BLaER1 treated with 17β-estradiol and CSF1 and Interleukin-3, amounts not matched to agents 10 nM and 100 nM (cell line): ENCODE measurements at regions not wholly inside any gene's neighbourhood (a gene's known extent, or its start where the extent isn't known, plus 50 kb on each side); places are given as distances from the start of the nearest gene placed in this dataset.

Experiments
- H3K27ac ChIP-seq, 11 experiments: shearing (Covaris generic); formaldehyde crosslinking; 2 replicates each; pipeline ENCODE4 v1.8.1; 2022
- H3K27me3 ChIP-seq, 11 experiments: shearing (Covaris generic); formaldehyde crosslinking; 2 replicates each; pipeline ENCODE4 v1.8.1; 2022
- H3K36me3 ChIP-seq, 11 experiments: shearing (Covaris generic); formaldehyde crosslinking; 2 replicates each; pipeline ENCODE4 v1.8.1; 2022
- H3K4me1 ChIP-seq, 10 experiments: shearing (Covaris generic); formaldehyde crosslinking; 2 replicates each; pipeline ENCODE4 v1.8.1; 2022
- H3K4me2 ChIP-seq, 11 experiments: shearing (Covaris generic); formaldehyde crosslinking; 2 replicates each; pipeline ENCODE4 v1.8.1; 2022
- H3K4me3 ChIP-seq, 10 experiments: shearing (Covaris generic); formaldehyde crosslinking; 2 replicates each; pipeline ENCODE4 v1.8.1; 2022
- H3K9ac ChIP-seq, 11 experiments: shearing (Covaris generic); formaldehyde crosslinking; 2 replicates each; pipeline ENCODE4 v1.8.1; 2022
- H3K9me3 ChIP-seq, 11 experiments: shearing (Covaris generic); formaldehyde crosslinking; replicated peaks in 1 of 11; 2 replicates each; pipeline ENCODE4 v1.8.1; 2022
- H4K20me1 ChIP-seq, 11 experiments: shearing (Covaris generic); formaldehyde crosslinking; 2 replicates each; pipeline ENCODE4 v1.8.1; 2022
- Cebpa-rat ChIP-seq, 11 experiments: shearing (Covaris generic); IDR thresholded peaks; 2 replicates each; pipeline ENCODE4 v1.8.1; 2022

DNA sequence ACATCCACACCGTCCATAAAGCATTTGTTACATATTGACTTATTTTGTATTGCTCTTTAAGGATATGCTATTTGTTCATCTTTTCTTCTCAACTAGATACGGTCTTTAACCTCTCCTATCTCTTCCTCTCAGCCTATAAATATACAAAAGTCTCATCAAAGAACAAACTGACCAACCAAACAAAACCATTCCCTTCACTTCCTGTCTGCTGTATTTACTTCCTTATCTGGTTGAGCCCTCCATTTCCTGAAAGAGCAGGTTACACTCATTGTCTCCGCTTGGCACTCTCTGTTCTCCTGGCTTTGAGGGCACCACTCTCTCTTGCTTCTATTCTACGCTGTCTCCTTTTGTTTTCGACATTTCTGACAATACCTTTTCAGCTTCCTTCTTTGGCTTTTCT lies 431.9 kb upstream of the TCF4 start:
- Histone ChIP-seq H3K4me3 (no peak overlapping the region), H4K20me1 (no peaks in the 10 kb centered on the region), H3K27ac (0 out of 22 replicates have a peak overlapping the region, but pooled peaks of 1 of the 11 experiments have one; percentile 11), H3K4me2 (peak overlapping the region in 9 of 11 experiments; percentile 22 to 47 (median 29); a peak in 13 of 22 replicates), H3K9ac (no peak overlapping the region), H3K27me3 (no peaks in the 10 kb centered on the region), H3K36me3 (no peaks in the 10 kb centered on the region), H3K4me1 (peaks cover 0 to 10% (median 8%) of the 10 kb centered on the region in 10 experiments; a peak in 12 of 20 replicates), H3K9me3 (peaks cover 5 to 26% (median 12%) of the 10 kb centered on the region in 11 experiments; a peak in 14 of 22 replicates)
- TF ChIP-seq Cebpa-rat (IDR thresholded peaks at IDR 0.05) = no peak

DNA sequence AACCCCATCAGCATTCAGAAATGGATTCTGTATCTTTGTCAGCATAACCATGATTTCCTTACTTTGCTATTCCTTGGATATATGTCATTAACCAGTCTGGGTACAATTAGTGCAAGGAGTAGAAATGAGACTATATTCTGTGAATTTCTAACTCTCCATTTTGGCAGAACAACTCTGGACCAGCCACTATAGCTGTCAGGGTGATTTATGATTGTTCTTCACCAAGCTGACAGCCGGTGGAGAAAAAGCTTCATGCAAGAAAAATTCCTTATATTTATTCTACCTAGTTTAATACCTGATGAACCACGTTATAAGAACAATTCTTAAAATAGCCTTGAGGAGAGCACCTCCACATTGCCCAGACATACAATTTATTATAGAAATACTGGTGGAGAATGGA lies 431.2 kb upstream of the TCF4 start:
- Histone ChIP-seq H3K27ac (no peak overlapping the region), H3K4me2 (peak overlapping the region in 5 of 11 experiments; percentile 22 to 47 (median 46); a peak in 5 of 22 replicates), H3K4me1 (peaks cover 0 to 10% (median 8%) of the 10 kb centered on the region in 10 experiments; a peak in 12 of 20 replicates), H3K27me3 (no peaks in the 10 kb centered on the region), H3K36me3 (no peaks in the 10 kb centered on the region), H4K20me1 (no peaks in the 10 kb centered on the region), H3K4me3 (no peak overlapping the region), H3K9me3 (peaks cover 5 to 26% (median 12%) of the 10 kb centered on the region in 11 experiments; a peak in 14 of 22 replicates), H3K9ac (no peak overlapping the region)
- no peak for TF ChIP-seq Cebpa-rat (IDR thresholded peaks at IDR 0.05)

DNA sequence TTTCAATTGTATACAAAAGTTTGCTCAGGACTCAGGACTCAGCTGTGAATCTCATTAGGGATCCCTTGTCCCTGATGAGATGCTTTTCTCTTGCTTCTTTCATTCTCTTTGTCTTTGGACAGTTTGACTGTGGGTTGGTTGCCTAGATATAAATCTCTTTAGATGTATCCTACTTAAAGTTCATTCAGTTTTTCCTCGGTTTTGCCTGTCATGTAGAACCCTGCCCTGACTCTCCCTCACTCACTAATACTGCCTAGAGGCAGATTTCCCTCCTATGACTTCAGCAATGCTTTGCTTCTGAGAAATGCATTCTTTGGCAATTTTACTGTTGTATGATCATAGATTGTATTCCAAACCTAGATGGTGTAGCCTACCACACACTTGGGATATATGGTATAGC lies 421.4 kb upstream of the TCF4 start:
- Histone ChIP-seq H3K9me3 (peaks cover 6 to 19% (median 13%) of the 10 kb centered on the region in 11 experiments; a peak in 20 of 22 replicates), H3K27me3 (no peaks in the 10 kb centered on the region), H4K20me1 (no peaks in the 10 kb centered on the region), H3K4me3 (no peak overlapping the region), H3K27ac (no peak overlapping the region), H3K4me1 (no peaks in the 10 kb centered on the region), H3K4me2 (no peak overlapping the region), H3K9ac (no peak overlapping the region), H3K36me3 (no peaks in the 10 kb centered on the region)
- no peak for TF ChIP-seq Cebpa-rat (IDR thresholded peaks at IDR 0.05)

DNA sequence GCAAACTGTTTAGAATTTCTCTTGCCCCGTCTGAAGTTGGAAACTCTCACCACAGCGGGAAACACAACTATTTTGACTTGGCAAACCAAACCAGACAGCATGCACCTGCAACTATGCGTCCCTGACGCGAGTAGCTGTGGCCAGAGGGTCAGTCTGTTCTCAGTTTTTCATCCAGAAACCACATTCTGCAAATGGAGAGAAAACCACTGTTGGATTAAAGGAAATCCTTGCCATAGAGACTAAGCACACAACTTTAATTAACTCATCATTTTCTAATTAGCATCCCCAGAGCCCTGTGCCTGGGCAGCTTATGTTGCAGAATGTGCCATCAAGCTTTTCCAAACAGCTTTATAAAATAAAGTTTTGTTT lies 415.7 kb upstream of the TCF4 start:
- Histone ChIP-seq H3K27me3 (no peaks in the 10 kb centered on the region), H4K20me1 (no peaks in the 10 kb centered on the region), H3K4me1 (peaks cover 0 to 11% (median 0%) of the 10 kb centered on the region in 10 experiments; a peak in 6 of 20 replicates), H3K27ac (no peak overlapping the region), H3K4me3 (no peak overlapping the region), H3K4me2 (0 out of 22 replicates have a peak overlapping the region, but pooled peaks of 1 of the 11 experiments have one; percentile 7), H3K9me3 (no peaks in the 10 kb centered on the region), H3K36me3 (no peaks in the 10 kb centered on the region), H3K9ac (no peak overlapping the region)
- no peak for TF ChIP-seq Cebpa-rat (IDR thresholded peaks at IDR 0.05)

DNA sequence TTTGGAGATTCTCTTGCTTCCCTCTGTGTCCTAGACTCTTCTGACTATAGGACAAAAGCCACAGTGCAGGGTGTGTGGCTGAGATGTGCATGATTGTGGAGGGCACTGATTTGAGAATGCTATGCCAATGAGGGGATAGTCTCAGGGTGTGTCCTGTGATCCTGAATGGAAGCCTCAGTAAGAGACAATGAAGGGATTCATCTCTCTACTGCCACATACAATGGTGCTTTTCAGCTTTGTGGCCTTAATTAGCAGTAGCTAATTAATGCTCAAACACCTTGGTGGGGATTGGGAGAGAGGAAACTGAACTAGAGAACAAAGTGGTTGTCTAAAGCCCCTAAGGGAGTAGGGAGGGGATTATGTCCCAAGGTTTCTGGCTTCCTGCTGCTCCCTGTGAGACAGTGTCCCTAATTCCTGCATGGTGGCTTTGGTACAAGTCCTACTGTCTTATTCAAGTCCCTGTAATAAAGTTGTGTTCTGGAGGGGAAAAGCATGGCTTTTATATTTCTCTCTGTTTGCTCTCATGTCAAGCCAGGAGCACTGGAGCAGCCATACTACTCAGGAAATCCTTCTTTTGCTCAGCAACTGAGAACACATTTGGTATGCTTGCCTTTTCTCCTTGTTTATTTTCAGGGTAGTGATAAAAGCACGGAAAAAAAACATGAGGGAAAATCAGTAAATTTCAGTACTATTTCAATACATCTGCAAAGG lies 415.2 kb upstream of the TCF4 start:
- Histone ChIP-seq H3K27me3 (no peaks in the 10 kb centered on the region), H4K20me1 (no peaks in the 10 kb centered on the region), H3K4me3 (no peak overlapping the region), H3K9ac (no peak overlapping the region), H3K9me3 (no peaks in the 10 kb centered on the region), H3K36me3 (no peaks in the 10 kb centered on the region), H3K4me1 (peaks cover 0 to 14% (median 1%) of the 10 kb centered on the region in 10 experiments; a peak in 11 of 20 replicates), H3K4me2 (0 out of 22 replicates have a peak overlapping the region, but pooled peaks of 1 of the 11 experiments have one; percentile 7), H3K27ac (no peak overlapping the region)
- TF ChIP-seq Cebpa-rat (IDR thresholded peaks at IDR 0.05) = no peak

DNA sequence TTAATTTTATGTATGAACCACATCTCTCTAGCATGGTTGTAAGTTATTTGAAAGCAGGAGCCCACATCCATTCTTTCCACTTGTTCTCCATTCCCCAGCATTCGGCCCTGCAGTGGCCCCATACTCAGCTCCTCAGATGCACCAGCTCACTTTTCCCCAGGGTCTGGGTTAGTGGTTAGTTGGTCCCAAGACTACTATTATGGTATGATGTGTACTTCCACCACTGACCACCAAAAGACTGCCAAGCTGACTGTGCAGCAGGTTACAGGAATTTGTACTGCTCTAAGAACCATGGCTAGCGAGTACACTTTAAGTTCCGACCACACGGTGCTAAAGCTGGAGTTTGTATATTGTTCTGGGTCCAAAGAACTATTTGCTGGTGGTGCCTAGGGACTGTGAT lies 413.6 kb upstream of the TCF4 start:
- no peaks in the 10 kb centered on the region for H3K36me3 ChIP-seq
- H4K20me1 ChIP-seq = no peaks in the 10 kb centered on the region
- peaks cover 13 to 29% (median 17%) of the 10 kb centered on the region in 10 experiments for H3K4me1 ChIP-seq
- no peaks in the 10 kb centered on the region for H3K27me3 ChIP-seq
- H3K4me3 ChIP-seq = no peak overlapping the region
- H3K4me2 ChIP-seq = peak overlapping the region in 3 of 11 experiments; percentile 1 to 13 (median 5); a peak in 5 of 22 replicates
- no peaks in the 10 kb centered on the region for H3K9me3 ChIP-seq
- no peak for TF ChIP-seq Cebpa-rat (IDR thresholded peaks at IDR 0.05)
- no peak overlapping the region for H3K9ac ChIP-seq
- H3K27ac ChIP-seq = no peak overlapping the region

DNA sequence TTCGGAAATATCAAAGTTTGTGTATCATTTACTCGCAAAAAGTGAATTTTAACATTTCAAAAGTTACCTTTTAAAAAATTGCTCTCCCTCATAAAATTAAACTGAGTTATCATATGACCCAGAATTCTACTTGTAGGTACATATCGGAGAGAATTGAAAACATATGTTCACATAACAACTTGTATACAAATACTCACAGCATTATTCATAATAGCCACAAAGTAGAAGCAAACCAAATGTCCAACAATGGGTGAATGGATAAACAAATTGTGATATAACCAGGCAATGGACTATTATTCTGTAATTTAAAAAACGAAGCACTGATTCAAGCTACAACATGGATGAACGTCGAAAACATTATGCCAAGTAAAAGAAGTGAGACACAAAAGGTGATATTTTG lies 412.0 kb upstream of the TCF4 start:
- H3K4me1 ChIP-seq = peaks cover 15 to 29% (median 22%) of the 10 kb centered on the region in 10 experiments
- H3K4me3 ChIP-seq = no peak overlapping the region
- no peaks in the 10 kb centered on the region for H3K9me3 ChIP-seq
- H3K4me2 ChIP-seq = no peak overlapping the region
- H3K9ac ChIP-seq = no peak overlapping the region
- H3K27ac ChIP-seq = no peak overlapping the region
- H3K36me3 ChIP-seq = no peaks in the 10 kb centered on the region
- H3K27me3 ChIP-seq = no peaks in the 10 kb centered on the region
- H4K20me1 ChIP-seq = no peaks in the 10 kb centered on the region
- TF ChIP-seq Cebpa-rat (IDR thresholded peaks at IDR 0.05) = no peak

DNA sequence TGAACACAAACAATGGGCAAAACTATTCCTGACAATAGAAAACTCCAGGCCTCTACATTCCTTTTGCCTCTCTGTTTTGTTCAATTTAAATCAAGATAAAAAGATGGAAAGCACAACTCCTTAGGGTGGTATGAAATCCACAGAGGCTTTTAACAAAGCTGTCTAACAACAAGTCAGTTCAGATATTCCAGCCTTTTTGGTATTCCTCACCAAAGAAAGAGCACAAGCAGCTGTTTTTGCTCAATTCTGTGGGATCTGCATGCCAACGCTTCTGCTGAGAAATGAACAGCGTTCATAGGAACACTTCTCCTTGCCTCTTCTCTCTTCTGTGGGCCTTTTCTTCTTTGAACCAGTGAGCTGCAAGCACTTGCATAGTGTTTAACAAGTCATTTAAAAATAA lies 411.6 kb upstream of the TCF4 start:
- no peak for TF ChIP-seq Cebpa-rat (IDR thresholded peaks at IDR 0.05)
- no peak overlapping the region for H3K4me2 ChIP-seq
- H3K9me3 ChIP-seq = no peaks in the 10 kb centered on the region
- peaks cover 15 to 29% (median 22%) of the 10 kb centered on the region in 10 experiments for H3K4me1 ChIP-seq
- no peak overlapping the region for H3K9ac ChIP-seq
- no peaks in the 10 kb centered on the region for H4K20me1 ChIP-seq
- no peak overlapping the region for H3K4me3 ChIP-seq
- no peaks in the 10 kb centered on the region for H3K27me3 ChIP-seq
- no peak overlapping the region for H3K27ac ChIP-seq
- no peaks in the 10 kb centered on the region for H3K36me3 ChIP-seq

DNA sequence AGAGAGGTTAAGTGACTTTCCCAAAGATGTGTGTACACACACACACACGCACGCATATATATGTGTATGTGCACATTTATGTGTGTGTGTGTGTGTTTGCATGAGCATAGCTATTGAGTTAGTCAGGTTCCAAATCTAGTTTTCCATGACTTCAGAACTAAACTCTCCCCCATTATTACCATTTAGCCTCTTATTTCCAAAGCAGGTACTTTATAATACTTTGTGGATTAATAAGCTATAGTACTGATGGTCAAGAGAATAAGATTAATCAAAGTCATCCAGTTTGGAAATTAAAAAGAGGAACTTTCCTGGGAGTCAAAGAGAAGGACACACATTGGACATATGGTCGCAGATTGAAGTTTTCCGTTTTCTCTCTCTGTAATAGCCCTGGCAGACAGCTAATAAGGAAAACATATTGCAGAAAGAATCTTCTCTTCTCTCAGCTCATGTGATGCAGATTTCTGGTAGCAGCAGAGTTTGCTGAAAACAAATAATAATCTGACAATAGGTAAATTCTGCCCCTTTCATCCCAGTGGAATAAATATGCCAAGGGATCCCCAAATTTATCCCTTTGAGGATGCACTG lies 410.9 kb upstream of the TCF4 start:
- TF ChIP-seq Cebpa-rat (IDR thresholded peaks at IDR 0.05) = no peak
- Histone ChIP-seq H3K9me3 (no peaks in the 10 kb centered on the region), H3K27ac (no peak overlapping the region), H3K4me1 (peaks cover 15 to 29% (median 22%) of the 10 kb centered on the region in 10 experiments), H3K4me3 (no peak overlapping the region), H3K27me3 (no peaks in the 10 kb centered on the region), H3K9ac (no peak overlapping the region), H3K4me2 (no peak overlapping the region), H3K36me3 (no peaks in the 10 kb centered on the region), H4K20me1 (no peaks in the 10 kb centered on the region)
